22Rv1 (cell line): ENCODE measurements at regions not wholly inside any gene's neighbourhood (a gene's known extent, or its start where the extent isn't known, plus 50 kb on each side); places are given as distances from the start of the nearest gene placed in this dataset.

Source experiments
- CTCF ChIP-seq: fragments of 450-650 bp; IDR thresholded peaks from 2 replicates; pipeline ENCODE4 v1.5.1; 2017; ENCODE audit warnings: mild to moderate bottlenecking
- ZFX ChIP-seq: fragments of 450-650 bp; IDR thresholded peaks from 2 replicates; pipeline ENCODE4 v1.6.1; 2017; ENCODE audit warnings: antibody characterized with exemption, borderline replicate concordance

GRCh38 chr15:96612917-96613316, 282.4 kb downstream of the NR2F2 start:
- TF ChIP-seq CTCF (no peak), ZFX (no peak)
